PFSK-1 (cell line): ENCODE measurements at regions not wholly inside any gene's neighbourhood (a gene's known extent, or its start where the extent isn't known, plus 50 kb on each side); places are given as distances from the start of the nearest gene placed in this dataset.

ENCODE experiments used
- FOXP2 ChIP-seq: optimal IDR thresholded peaks from 2 replicates; pipeline ENCODE3; 2011; ENCODE audit warnings: borderline replicate concordance, control low read depth, inconsistent platforms; ENCODE audit not compliant: insufficient read depth; ENCODE audit errors: extremely low read length, extremely low read depth
- POLR2AphosphoS5 ChIP-seq: IDR thresholded peaks from 2 replicates; pipeline ENCODE4 v1.6.1; 2012; ENCODE audit warnings: low read depth, mild to moderate bottlenecking, control low read depth, low read length, moderate library complexity
- REST ChIP-seq, 2 experiments: IDR thresholded peaks; 2 replicates each; pipeline versions ENCODE4 v1.6.1 to v1.8.0; 2011 to 2012; ENCODE audit warnings: low read depth in 2 of 2, low read length in 2 of 2, control low read depth in 1 of 2, inconsistent platforms in 1 of 2, mild to moderate bottlenecking in 1 of 2, moderate library complexity in 1 of 2; ENCODE audit not compliant: insufficient read depth in 1 of 2
- SIN3A ChIP-seq: IDR thresholded peaks from 2 replicates; pipeline ENCODE4 v1.6.1; 2012; ENCODE audit warnings: mild to moderate bottlenecking, low read length, moderate library complexity, borderline replicate concordance; ENCODE audit not compliant: insufficient read depth
- TAF1 ChIP-seq: IDR thresholded peaks from 2 replicates; pipeline ENCODE4 v1.6.1; 2012; ENCODE audit warnings: low read length, control low read depth, borderline replicate concordance; ENCODE audit not compliant: insufficient read depth

- TF ChIP-seq REST (IDR thresholded peaks at IDR 0.05; ENCODE audit: insufficient read depth in 1 of 2, low read depth in 2 of 2, low read length in 2 of 2) (no peak), SIN3A (no peak), POLR2AphosphoS5 (no peak), TAF1 (no peak), FOXP2 (no peak)
These were observed 78.8 kb upstream of the SPATA12 start for GRCh38 chr3:56981445-56982230.

GRCh38 chr3:56980798-56981390, 79.6 kb upstream of the SPATA12 start:
- TF ChIP-seq TAF1 (no peak), FOXP2 (no peak), SIN3A (no peak), REST (IDR thresholded peaks at IDR 0.05; ENCODE audit: insufficient read depth in 1 of 2, low read depth in 2 of 2, low read length in 2 of 2) (no peak), POLR2AphosphoS5 (no peak)

- no peak for TF ChIP-seq SIN3A
These were observed 80.2 kb upstream of the SPATA12 start for GRCh38 chr3:56980243-56980642.

GRCh38 chr3:56979791-56980190, 80.7 kb upstream of the SPATA12 start:
- TF ChIP-seq TAF1 (no peak), REST (IDR thresholded peaks at IDR 0.05; ENCODE audit: insufficient read depth in 1 of 2, low read depth in 2 of 2, low read length in 2 of 2) (no peak)

- TF ChIP-seq POLR2AphosphoS5 (no peak), SIN3A (no peak), TAF1 (no peak), REST (IDR thresholded peaks at IDR 0.05; ENCODE audit: insufficient read depth in 1 of 2, low read depth in 2 of 2, low read length in 2 of 2) (no peak), FOXP2 (no peak)
These were observed 82.9 kb upstream of the SPATA12 start for GRCh38 chr3:56977561-56977889.
